ENCODE measurements at regions not wholly inside any gene's neighbourhood (a gene's known extent, or its start where the extent isn't known, plus 50 kb on each side); places are given as distances from the start of the nearest gene placed in this dataset.

GRCh38 chr3:157573281-157573680, 70.1 kb upstream of the VEPH1 start:
- TF ChIP-seq CTCF (IDR thresholded peaks at IDR 0.05) (no peak), POLR2A (IDR thresholded peaks at IDR 0.05; ENCODE audit: low read depth) (no peak), EP300 (IDR thresholded peaks at IDR 0.05) (no peak)
